ENCODE measurements at regions not wholly inside any gene's neighbourhood (a gene's known extent, or its start where the extent isn't known, plus 50 kb on each side); places are given as distances from the start of the nearest gene placed in this dataset.

- TF ChIP-seq CTCF (IDR thresholded peaks at IDR 0.05) (no peak), POLR2A (IDR thresholded peaks at IDR 0.05; ENCODE audit: low read depth) (no peak), EP300 (IDR thresholded peaks at IDR 0.05) (no peak), POLR2AphosphoS5 (IDR thresholded peaks at IDR 0.05) (no peak)
These were observed 167.6 kb downstream of the YIPF5 start for GRCh38 chr5:144002876-144003275.
